ENCODE measurements at regions not wholly inside any gene's neighbourhood (a gene's known extent, or its start where the extent isn't known, plus 50 kb on each side); places are given as distances from the start of the nearest gene placed in this dataset.

DNA sequence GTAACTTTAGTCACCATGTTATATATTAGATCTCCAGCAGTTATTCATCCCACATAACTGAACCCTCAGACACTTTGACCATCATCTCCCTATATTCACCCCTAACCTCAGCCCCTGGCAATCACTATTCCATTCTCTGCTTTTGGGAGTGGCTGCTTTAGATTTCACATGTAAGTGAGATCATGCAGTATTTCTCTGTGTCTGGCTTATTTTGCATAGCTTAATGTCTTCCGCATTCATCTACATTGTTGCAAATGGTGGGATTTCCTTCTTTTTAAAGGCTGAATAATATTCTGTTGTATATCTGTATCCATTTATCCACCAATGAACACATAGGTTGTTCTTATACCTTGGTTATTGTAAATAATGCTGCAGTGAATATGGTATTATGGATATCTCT is 411.6 kb upstream of the ZEB2 start:
- no peak overlapping the region for H3K4me3 ChIP-seq (ENCODE audit: low read depth, low read length)
- no peak for DNase-seq (ENCODE audit: low read depth)
- TF ChIP-seq CTCF (IDR thresholded peaks at IDR 0.05; ENCODE audit: low read depth, low read length, missing control alignments), result no peak

DNA sequence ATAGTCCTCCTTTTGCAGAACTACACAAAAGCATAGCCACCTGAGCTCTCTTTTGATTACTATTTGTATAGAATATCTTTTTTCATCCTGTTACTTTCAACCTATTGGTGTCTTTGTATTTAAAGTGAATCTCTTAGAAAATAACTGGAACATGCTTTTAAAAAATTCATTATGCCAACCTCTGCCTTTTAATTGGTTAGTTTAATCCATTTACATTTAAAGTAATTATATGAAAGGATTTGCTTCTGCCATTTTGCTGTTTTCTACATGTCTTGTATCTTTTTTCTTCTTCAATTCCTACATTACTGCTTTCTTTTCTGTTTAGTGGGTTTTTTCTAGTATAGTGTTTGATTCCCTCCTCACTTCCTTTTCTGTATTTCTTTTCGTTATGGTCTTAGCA is 407.5 kb upstream of the ZEB2 start:
- H3K4me3 ChIP-seq (ENCODE audit: low read depth, low read length), result no peak overlapping the region
- TF ChIP-seq CTCF (IDR thresholded peaks at IDR 0.05; ENCODE audit: low read depth, low read length, missing control alignments), result no peak
- no peak for DNase-seq (ENCODE audit: low read depth)

DNA sequence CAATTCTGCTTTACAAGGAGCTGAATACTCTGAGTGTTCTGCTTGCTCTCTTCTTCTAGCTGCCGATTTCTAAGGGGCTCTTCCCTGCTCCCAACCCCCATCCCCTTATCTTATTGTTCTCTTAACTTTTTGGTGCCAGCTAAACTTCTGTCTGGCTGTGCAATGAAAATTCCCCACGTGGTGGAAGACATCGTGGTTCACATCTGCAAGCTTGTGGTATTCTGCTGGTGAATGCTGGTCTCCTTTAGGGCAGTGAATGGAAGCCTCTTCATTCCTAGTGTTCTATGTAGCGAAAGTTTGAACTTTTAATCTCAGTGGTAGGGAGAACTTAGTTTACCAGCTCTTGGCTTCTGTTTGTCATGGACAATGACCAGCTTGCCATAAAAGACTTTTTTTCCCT is 406.0 kb upstream of the ZEB2 start:
- DNase-seq (ENCODE audit: low read depth), result no peak
- no peak overlapping the region for H3K4me3 ChIP-seq (ENCODE audit: low read depth, low read length)
- no peak for TF ChIP-seq CTCF (IDR thresholded peaks at IDR 0.05; ENCODE audit: low read depth, low read length, missing control alignments)

DNA sequence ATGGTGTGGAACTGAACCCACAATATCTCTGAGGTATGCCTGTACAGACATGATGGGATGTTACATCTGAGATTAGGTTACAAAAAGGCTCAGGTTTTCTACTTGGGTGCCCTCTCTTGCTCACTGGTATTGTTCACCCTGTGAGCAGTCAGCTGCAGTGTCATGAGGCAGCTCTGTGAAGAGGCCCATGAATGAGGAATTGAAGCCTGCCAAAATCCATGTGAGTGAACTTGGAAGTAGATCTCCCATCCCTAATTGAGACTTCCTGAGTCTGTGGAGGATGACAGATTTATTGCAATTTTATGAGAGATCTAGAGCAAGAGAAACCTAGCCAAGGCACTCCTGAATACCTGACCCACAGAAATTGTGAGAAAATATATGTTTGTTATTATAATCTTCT is 404.9 kb upstream of the ZEB2 start:
- no peak for TF ChIP-seq CTCF (IDR thresholded peaks at IDR 0.05; ENCODE audit: low read depth, low read length, missing control alignments)
- no peak overlapping the region for H3K4me3 ChIP-seq (ENCODE audit: low read depth, low read length)
- no peak for DNase-seq (ENCODE audit: low read depth)

DNA sequence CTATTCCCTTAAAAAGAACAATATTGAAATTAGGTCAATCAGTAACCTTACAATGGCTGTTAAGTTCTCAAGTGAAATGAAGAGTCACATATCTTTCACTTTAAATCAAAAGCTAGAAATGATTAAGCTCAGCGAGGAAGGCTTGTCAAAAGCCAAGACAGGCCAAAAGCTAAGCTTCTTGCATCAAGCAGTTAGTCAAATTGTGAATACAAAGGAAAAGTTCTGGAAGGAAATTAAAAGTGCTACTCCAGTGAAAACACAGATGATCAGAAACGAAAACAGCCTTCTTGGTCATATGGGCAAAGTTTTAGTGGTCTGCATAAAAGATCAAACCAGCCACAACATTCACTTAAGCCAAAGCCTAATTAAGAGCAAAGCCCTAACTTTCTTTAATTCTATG is 402.6 kb upstream of the ZEB2 start:
- no peak for TF ChIP-seq CTCF (IDR thresholded peaks at IDR 0.05; ENCODE audit: low read depth, low read length, missing control alignments)
- no peak overlapping the region for H3K4me3 ChIP-seq (ENCODE audit: low read depth, low read length)
- no peak for DNase-seq (ENCODE audit: low read depth)

DNA sequence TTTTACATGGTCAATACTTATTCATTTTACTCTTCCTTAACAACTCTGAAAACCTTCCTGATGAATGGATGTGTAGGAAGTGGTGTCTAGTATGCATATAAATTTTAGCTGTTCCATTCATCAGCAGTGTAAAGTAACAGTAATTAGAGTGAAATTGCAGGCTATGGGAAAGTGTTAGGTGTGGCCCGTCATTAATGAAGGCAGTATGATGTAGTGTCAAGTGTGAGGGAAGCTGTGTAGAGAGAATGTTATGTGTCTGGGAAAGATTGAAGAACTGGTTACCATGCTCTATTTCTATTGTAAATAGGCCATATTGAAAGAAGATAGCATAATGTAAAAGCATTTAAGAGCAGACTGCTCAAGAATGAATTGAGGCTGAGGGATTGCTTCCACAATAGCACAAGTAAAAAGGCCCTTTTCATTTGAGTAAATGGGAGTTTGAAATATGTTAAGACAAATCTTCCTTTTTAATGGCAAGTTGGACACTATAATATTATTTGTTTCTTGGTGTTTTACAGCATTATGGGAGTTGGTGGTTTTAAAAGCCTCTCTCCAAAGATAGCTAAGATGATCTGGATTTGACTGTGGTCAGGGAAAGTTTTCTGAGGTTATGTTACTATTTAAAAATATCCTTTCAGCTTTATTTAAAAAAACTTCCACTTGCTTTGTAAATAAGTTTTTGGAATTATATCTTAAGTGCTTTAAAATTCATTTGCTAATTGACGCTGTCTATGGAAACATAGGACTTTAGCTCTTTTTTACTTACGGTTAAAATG is 401.0 kb upstream of the ZEB2 start:
- TF ChIP-seq CTCF (IDR thresholded peaks at IDR 0.05; ENCODE audit: low read depth, low read length, missing control alignments), result no peak

More for the DNA sequence above, 401.0 kb upstream of the ZEB2 start:
- H3K4me3 ChIP-seq (ENCODE audit: low read depth, low read length), result no peak overlapping the region
- DNase-seq (ENCODE audit: low read depth), result no peak

All from GM12864 (cell line).